HCT116 (cell line): ENCODE measurements at regions not wholly inside any gene's neighbourhood (a gene's known extent, or its start where the extent isn't known, plus 50 kb on each side); places are given as distances from the start of the nearest gene placed in this dataset.

Experiments used
- ATAC-seq: fragments of 200-7000 bp; cut with Tn5 transposase; 2 replicates; pipeline ENCODE4 v1.9.1; 2020; ENCODE audit warnings: mild to moderate bottlenecking, moderate library complexity
- BruUV-seq: library from RNA; stranded (reverse); fragments of 400-500 nt; replicated peaks from 2 replicates; lab custom pipeline; 2021; lab: Mats Ljungman, UMichigan
- CTCF ChIA-PET: fragments of 300-600 bp; sonication (Branson Sonifier 250); formaldehyde crosslinking; loops from one replicate; lab custom pipeline; 2021; ENCODE audit warnings: antibody characterized with exemption; lab: Charles Lee
- POLR2A ChIA-PET: fragments of 300-600, 350-600 bp; sonication (Branson Sonifier 250); formaldehyde crosslinking; loops from one replicate; lab custom pipeline; 2021; ENCODE audit warnings: antibody characterized with exemption; lab: Charles Lee
- RAD21 ChIA-PET, 2 experiments: fragments of 300-600 bp; sonication (Branson Sonifier 250); formaldehyde crosslinking; loops; one replicate each; lab custom pipeline; 2023; ENCODE audit warnings: low total read pairs in 2 of 2; ENCODE audit not compliant: uncharacterized antibody in 2 of 2, unreplicated experiment in 2 of 2, low non-redundant PET in 1 of 2; lab: Charles Lee
- DNase-seq: peaks from one replicate; pipeline ENCODE4 v3.0.0-alpha.2; 2010; ENCODE audit warnings: low read depth, low spot score
- H2AFZ ChIP-seq: fragments of 200-600 bp; shearing (Covaris generic), sonication (generic); 2 replicates; pipeline ENCODE4 v1.6.1; 2017; ENCODE audit warnings: low read depth, mixed run types, mixed read lengths, antibody characterized with exemption, low read length; ENCODE audit not compliant: poor library complexity, severe bottlenecking
- H3K27ac ChIP-seq: 2 replicates; pipeline ENCODE4 v1.5.1; 2012; ENCODE audit warnings: low read depth, low read length
- H3K27me3 ChIP-seq: fragments of 200-600 bp; sonication (generic); 2 replicates; pipeline ENCODE4 v1.6.1; 2016; ENCODE audit warnings: mixed run types, low read length, mixed read lengths; ENCODE audit not compliant: insufficient read depth
- H3K36me3 ChIP-seq, 2 experiments: fragments of 200-500 bp in 1 of 2; fragments of 200-600 bp in 1 of 2; sonication (Bioruptor generic) in 1 of 2; sonication (generic) in 1 of 2; 2 replicates each; pipeline versions ENCODE4 v1.5.1 to v1.6.1; 2014 to 2016; ENCODE audit warnings: low read length in 2 of 2, inconsistent platforms in 1 of 2, mixed read lengths in 1 of 2, mixed run types in 1 of 2; ENCODE audit not compliant: insufficient read depth in 2 of 2, control insufficient read depth in 1 of 2
- H3K4me1 ChIP-seq, 2 experiments: fragments of 200-600 bp in 1 of 2; sonication (generic) in 1 of 2; 2 replicates each; pipeline versions ENCODE4 v1.5.1 to v1.6.1; 2012 to 2017; ENCODE audit warnings: low read length in 2 of 2, inconsistent platforms in 1 of 2, mild to moderate bottlenecking in 1 of 2, mixed read lengths in 1 of 2, mixed run types in 1 of 2, moderate library complexity in 1 of 2; ENCODE audit not compliant: insufficient read depth in 2 of 2, control insufficient read depth in 1 of 2
- H3K4me2 ChIP-seq: fragments of 200-600 bp; sonication (generic); 2 replicates; pipeline ENCODE4 v1.6.1; 2017; ENCODE audit warnings: mixed run types, low read length, mixed read lengths
- H3K4me3 ChIP-seq, 2 experiments: fragments of 200-600 bp in 1 of 2; sonication (generic) in 1 of 2; replicated peaks in 1 of 2; 2 replicates each; pipeline ENCODE4 v1.5.1; 2011 to 2016; ENCODE audit warnings: low read length in 2 of 2, control low read depth in 1 of 2, low read depth in 1 of 2, mild to moderate bottlenecking in 1 of 2, mixed read lengths in 1 of 2, mixed run types in 1 of 2
- H3K79me2 ChIP-seq: fragments of 200-600 bp; sonication (generic); 2 replicates; pipeline ENCODE4 v1.6.1; 2017; ENCODE audit warnings: mild to moderate bottlenecking, mixed run types, low read length, moderate library complexity, mixed read lengths; ENCODE audit not compliant: insufficient read depth
- H3K9ac ChIP-seq: fragments of 200-600 bp; sonication (generic); 2 replicates; pipeline ENCODE4 v1.6.1; 2016; ENCODE audit warnings: low read length, mixed read lengths
- H3K9me2 ChIP-seq: fragments of 200-600 bp; sonication (generic), shearing (Covaris generic); 2 replicates; pipeline ENCODE4 v1.6.1; 2017; ENCODE audit warnings: mixed run types, mild to moderate bottlenecking, moderate library complexity; ENCODE audit not compliant: insufficient read depth
- H3K9me3 ChIP-seq, 2 experiments: fragments of 200-500 bp in 1 of 2; fragments of 200-600 bp in 1 of 2; sonication (Bioruptor generic) in 1 of 2; sonication (generic) in 1 of 2; 2 replicates each; pipeline ENCODE4 v1.6.1; 2014 to 2017; ENCODE audit warnings: low read length in 2 of 2, mixed read lengths in 2 of 2, inconsistent platforms in 1 of 2, low read depth in 1 of 2, mild to moderate bottlenecking in 1 of 2, mixed run types in 1 of 2, moderate library complexity in 1 of 2; ENCODE audit not compliant: control insufficient read depth in 1 of 2, insufficient read depth in 1 of 2
- H4K20me1 ChIP-seq: fragments of 200-600 bp; sonication (generic), shearing (Covaris generic); 2 replicates; pipeline ENCODE4 v1.6.1; 2017; ENCODE audit warnings: mixed run types, mild to moderate bottlenecking, moderate library complexity; ENCODE audit not compliant: insufficient read depth
- CBX3 ChIP-seq: IDR thresholded peaks from 2 replicates; pipeline ENCODE4 v1.6.1; 2012; ENCODE audit warnings: low read depth
- EGR1 ChIP-seq: IDR thresholded peaks from 2 replicates; pipeline ENCODE4 v1.6.1; 2012; ENCODE audit warnings: low read depth
- EZH2phosphoT487 ChIP-seq: fragments of 200-600 bp; IDR thresholded peaks from 2 replicates; pipeline ENCODE4 v1.6.1; 2018; ENCODE audit warnings: antibody characterized with exemption, borderline replicate concordance
- JUND ChIP-seq: IDR thresholded peaks from 2 replicates; pipeline ENCODE4 v1.6.1; 2012
- POLR2A ChIP-seq: IDR thresholded peaks from 2 replicates; pipeline ENCODE4 v1.7.0; 2011; ENCODE audit warnings: borderline replicate concordance; ENCODE audit not compliant: insufficient read depth, insufficient read length; ENCODE audit errors: extremely low read depth
- YY1 ChIP-seq: IDR thresholded peaks from 2 replicates; pipeline ENCODE4 v1.6.1; 2011; ENCODE audit warnings: low read length, low read depth, moderate library complexity, mild to moderate bottlenecking; ENCODE audit not compliant: insufficient replicate concordance; ENCODE audit errors: extremely low read depth
- ZFX ChIP-seq: fragments of 450-650 bp; IDR thresholded peaks from 2 replicates; pipeline ENCODE4 v1.6.1; 2017
- intact Hi-C: fragments of 100-400 bp; cut with micrococcal nuclease; formaldehyde crosslinking; loops from 2 replicates; pipeline ENCODE4 v1.10.0; 2022
- TF ChIP-seq, protein P1 (sequence below): IDR thresholded peaks from 2 replicates; pipeline ENCODE4 v1.6.1; 2011; ENCODE audit warnings: mild to moderate bottlenecking, low read length, moderate library complexity; ENCODE audit not compliant: insufficient replicate concordance; ENCODE audit errors: extremely low read depth
- TF ChIP-seq, protein P2 (sequence below): IDR thresholded peaks from 2 replicates; pipeline ENCODE4 v1.6.1; 2012
- TF ChIP-seq, protein P3 (sequence below), 3 experiments: fragments of 200-600 bp in 1 of 3; sonication (generic) in 1 of 3; IDR thresholded peaks in 2 of 3; conservative IDR thresholded peaks in 1 of 3; 2 replicates each; pipeline ENCODE4 v1.5.1; 2012 to 2017; ENCODE audit warnings: low read depth in 2 of 3, low read length in 2 of 3, antibody characterized with exemption in 1 of 3, borderline replicate concordance in 1 of 3, control low read depth in 1 of 3, mild to moderate bottlenecking in 1 of 3, mixed read lengths in 1 of 3, mixed run types in 1 of 3, moderate library complexity in 1 of 3; ENCODE audit not compliant: insufficient read depth in 1 of 3
- TF ChIP-seq, protein P4 (sequence below): IDR thresholded peaks from 2 replicates; pipeline ENCODE4 v1.6.1; 2012; ENCODE audit warnings: low read depth

DNA sequence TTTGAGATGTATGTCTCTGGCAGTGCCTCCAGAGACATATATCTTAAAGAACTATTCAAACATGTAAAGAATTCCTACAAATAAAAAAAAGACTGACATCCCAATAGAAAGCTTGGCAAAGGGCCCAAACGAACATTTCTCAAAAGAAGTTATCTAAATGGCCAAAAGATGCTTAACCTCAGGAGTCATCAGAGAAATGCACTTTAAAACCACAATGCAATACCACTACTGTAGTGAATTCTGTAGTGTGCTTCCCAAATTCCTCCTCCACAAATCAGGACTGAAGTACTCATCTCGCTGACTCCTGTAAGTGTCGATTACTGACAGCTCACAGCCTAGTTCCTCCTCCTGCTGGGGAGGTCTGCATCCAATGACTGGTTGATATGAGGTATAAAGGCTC, 129.0 kb upstream of the MAMLD1 start (continued):
- TF ChIP-seq, protein P1, sequence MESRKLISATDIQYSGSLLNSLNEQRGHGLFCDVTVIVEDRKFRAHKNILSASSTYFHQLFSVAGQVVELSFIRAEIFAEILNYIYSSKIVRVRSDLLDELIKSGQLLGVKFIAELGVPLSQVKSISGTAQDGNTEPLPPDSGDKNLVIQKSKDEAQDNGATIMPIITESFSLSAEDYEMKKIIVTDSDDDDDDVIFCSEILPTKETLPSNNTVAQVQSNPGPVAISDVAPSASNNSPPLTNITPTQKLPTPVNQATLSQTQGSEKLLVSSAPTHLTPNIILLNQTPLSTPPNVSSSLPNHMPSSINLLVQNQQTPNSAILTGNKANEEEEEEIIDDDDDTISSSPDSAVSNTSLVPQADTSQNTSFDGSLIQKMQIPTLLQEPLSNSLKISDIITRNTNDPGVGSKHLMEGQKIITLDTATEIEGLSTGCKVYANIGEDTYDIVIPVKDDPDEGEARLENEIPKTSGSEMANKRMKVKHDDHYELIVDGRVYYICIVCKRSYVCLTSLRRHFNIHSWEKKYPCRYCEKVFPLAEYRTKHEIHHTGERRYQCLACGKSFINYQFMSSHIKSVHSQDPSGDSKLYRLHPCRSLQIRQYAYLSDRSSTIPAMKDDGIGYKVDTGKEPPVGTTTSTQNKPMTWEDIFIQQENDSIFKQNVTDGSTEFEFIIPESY, result no peak
- TF ChIP-seq ZFX (no peak), JUND (no peak), POLR2A (no peak), YY1 (no peak), EZH2phosphoT487 (no peak), CBX3 (no peak)
- TF ChIP-seq, protein P2, sequence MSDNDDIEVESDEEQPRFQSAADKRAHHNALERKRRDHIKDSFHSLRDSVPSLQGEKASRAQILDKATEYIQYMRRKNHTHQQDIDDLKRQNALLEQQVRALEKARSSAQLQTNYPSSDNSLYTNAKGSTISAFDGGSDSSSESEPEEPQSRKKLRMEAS, result no peak

DNA sequence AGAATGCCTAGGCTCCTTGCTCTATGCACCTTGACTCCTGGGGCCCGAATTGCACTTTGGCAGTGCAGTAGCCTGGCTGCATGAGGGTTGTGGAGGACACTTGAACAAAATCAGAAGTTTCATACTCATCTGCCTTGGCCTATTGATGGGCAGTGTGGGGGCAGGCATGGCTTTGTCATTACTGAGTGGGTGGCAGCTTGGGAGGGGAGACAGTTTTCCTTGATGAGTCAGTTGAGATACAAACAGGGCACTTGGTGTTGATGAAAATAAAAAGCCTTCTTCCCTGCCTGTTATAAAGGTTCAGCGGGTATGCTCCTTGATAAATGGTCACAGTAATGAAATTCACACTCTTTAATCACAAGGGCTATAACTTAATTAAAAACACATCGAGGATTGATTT, 126.8 kb upstream of the MAMLD1 start:
- H4K20me1 ChIP-seq, result no peaks in the 10 kb centered on the region
- CTCF ChIA-PET, result no interaction called here
- TF ChIP-seq ZFX, result no peak
- TF ChIP-seq, protein P3, sequence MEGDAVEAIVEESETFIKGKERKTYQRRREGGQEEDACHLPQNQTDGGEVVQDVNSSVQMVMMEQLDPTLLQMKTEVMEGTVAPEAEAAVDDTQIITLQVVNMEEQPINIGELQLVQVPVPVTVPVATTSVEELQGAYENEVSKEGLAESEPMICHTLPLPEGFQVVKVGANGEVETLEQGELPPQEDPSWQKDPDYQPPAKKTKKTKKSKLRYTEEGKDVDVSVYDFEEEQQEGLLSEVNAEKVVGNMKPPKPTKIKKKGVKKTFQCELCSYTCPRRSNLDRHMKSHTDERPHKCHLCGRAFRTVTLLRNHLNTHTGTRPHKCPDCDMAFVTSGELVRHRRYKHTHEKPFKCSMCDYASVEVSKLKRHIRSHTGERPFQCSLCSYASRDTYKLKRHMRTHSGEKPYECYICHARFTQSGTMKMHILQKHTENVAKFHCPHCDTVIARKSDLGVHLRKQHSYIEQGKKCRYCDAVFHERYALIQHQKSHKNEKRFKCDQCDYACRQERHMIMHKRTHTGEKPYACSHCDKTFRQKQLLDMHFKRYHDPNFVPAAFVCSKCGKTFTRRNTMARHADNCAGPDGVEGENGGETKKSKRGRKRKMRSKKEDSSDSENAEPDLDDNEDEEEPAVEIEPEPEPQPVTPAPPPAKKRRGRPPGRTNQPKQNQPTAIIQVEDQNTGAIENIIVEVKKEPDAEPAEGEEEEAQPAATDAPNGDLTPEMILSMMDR (IDR thresholded peaks at IDR 0.05 in 2 of 3, conservative IDR thresholded peaks at IDR 0.05 in 1 of 3; ENCODE audit: borderline replicate concordance in 1 of 3, insufficient read depth in 1 of 3, low read depth in 2 of 3, low read length in 2 of 3), result no peak
- TF ChIP-seq, protein P4, sequence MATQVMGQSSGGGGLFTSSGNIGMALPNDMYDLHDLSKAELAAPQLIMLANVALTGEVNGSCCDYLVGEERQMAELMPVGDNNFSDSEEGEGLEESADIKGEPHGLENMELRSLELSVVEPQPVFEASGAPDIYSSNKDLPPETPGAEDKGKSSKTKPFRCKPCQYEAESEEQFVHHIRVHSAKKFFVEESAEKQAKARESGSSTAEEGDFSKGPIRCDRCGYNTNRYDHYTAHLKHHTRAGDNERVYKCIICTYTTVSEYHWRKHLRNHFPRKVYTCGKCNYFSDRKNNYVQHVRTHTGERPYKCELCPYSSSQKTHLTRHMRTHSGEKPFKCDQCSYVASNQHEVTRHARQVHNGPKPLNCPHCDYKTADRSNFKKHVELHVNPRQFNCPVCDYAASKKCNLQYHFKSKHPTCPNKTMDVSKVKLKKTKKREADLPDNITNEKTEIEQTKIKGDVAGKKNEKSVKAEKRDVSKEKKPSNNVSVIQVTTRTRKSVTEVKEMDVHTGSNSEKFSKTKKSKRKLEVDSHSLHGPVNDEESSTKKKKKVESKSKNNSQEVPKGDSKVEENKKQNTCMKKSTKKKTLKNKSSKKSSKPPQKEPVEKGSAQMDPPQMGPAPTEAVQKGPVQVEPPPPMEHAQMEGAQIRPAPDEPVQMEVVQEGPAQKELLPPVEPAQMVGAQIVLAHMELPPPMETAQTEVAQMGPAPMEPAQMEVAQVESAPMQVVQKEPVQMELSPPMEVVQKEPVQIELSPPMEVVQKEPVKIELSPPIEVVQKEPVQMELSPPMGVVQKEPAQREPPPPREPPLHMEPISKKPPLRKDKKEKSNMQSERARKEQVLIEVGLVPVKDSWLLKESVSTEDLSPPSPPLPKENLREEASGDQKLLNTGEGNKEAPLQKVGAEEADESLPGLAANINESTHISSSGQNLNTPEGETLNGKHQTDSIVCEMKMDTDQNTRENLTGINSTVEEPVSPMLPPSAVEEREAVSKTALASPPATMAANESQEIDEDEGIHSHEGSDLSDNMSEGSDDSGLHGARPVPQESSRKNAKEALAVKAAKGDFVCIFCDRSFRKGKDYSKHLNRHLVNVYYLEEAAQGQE, result no peak
- TF ChIP-seq EGR1, result peak; percentile 62; the same call in 1 of the 2 replicates
- TF ChIP-seq, all 23 proteins: peak for 1
- ATAC-seq (no peak), DNase-seq (no peak)
- Histone ChIP-seq H3K9ac (no peak overlapping the region), H3K79me2 (no peaks in the 10 kb centered on the region), H3K9me2 (no peaks in the 10 kb centered on the region), H3K27ac (no peak overlapping the region), H3K4me3 (no peak overlapping the region), H3K9me3 (no peaks in the 10 kb centered on the region), H3K36me3 (no peaks in the 10 kb centered on the region), H3K4me2 (peak overlapping the region; percentile 36), H2AFZ (no peak overlapping the region), H3K4me1 (peaks cover 0 to 8% of the 10 kb centered on the region in 2 experiments; a peak in 2 of 4 replicates), H3K27me3 (no peaks in the 10 kb centered on the region)
- ChIA-PET POLR2A (no interaction called here), RAD21 (no interaction called here)
- intact Hi-C loops, result no loop called here
- BruUV-seq, result no TSS peak
